HCT116 (cell line): ENCODE measurements at regions not wholly inside any gene's neighbourhood (a gene's known extent, or its start where the extent isn't known, plus 50 kb on each side); places are given as distances from the start of the nearest gene placed in this dataset.

Experiments
- ATAC-seq: fragments of 200-7000 bp; cut with Tn5 transposase; 2 replicates; pipeline ENCODE4 v1.9.1; 2020; ENCODE audit warnings: mild to moderate bottlenecking, moderate library complexity
- BruUV-seq: library from RNA; stranded (reverse); fragments of 400-500 nt; replicated peaks from 2 replicates; lab custom pipeline; 2021; lab: Mats Ljungman, UMichigan
- CTCF ChIA-PET: fragments of 300-600 bp; sonication (Branson Sonifier 250); formaldehyde crosslinking; loops from one replicate; lab custom pipeline; 2021; ENCODE audit warnings: antibody characterized with exemption; lab: Charles Lee
- POLR2A ChIA-PET: fragments of 300-600, 350-600 bp; sonication (Branson Sonifier 250); formaldehyde crosslinking; loops from one replicate; lab custom pipeline; 2021; ENCODE audit warnings: antibody characterized with exemption; lab: Charles Lee
- RAD21 ChIA-PET, 2 experiments: fragments of 300-600 bp; sonication (Branson Sonifier 250); formaldehyde crosslinking; loops; one replicate each; lab custom pipeline; 2023; ENCODE audit warnings: low total read pairs in 2 of 2; ENCODE audit not compliant: uncharacterized antibody in 2 of 2, unreplicated experiment in 2 of 2, low non-redundant PET in 1 of 2; lab: Charles Lee
- DNase-seq: peaks from one replicate; pipeline ENCODE4 v3.0.0-alpha.2; 2010; ENCODE audit warnings: low read depth, low spot score
- H2AFZ ChIP-seq: fragments of 200-600 bp; shearing (Covaris generic), sonication (generic); 2 replicates; pipeline ENCODE4 v1.6.1; 2017; ENCODE audit warnings: low read depth, mixed run types, mixed read lengths, antibody characterized with exemption, low read length; ENCODE audit not compliant: poor library complexity, severe bottlenecking
- H3K27ac ChIP-seq: 2 replicates; pipeline ENCODE4 v1.5.1; 2012; ENCODE audit warnings: low read depth, low read length
- H3K27me3 ChIP-seq: fragments of 200-600 bp; sonication (generic); 2 replicates; pipeline ENCODE4 v1.6.1; 2016; ENCODE audit warnings: mixed run types, low read length, mixed read lengths; ENCODE audit not compliant: insufficient read depth
- H3K36me3 ChIP-seq, 2 experiments: fragments of 200-500 bp in 1 of 2; fragments of 200-600 bp in 1 of 2; sonication (Bioruptor generic) in 1 of 2; sonication (generic) in 1 of 2; 2 replicates each; pipeline versions ENCODE4 v1.5.1 to v1.6.1; 2014 to 2016; ENCODE audit warnings: low read length in 2 of 2, inconsistent platforms in 1 of 2, mixed read lengths in 1 of 2, mixed run types in 1 of 2; ENCODE audit not compliant: insufficient read depth in 2 of 2, control insufficient read depth in 1 of 2
- H3K4me1 ChIP-seq, 2 experiments: fragments of 200-600 bp in 1 of 2; sonication (generic) in 1 of 2; 2 replicates each; pipeline versions ENCODE4 v1.5.1 to v1.6.1; 2012 to 2017; ENCODE audit warnings: low read length in 2 of 2, inconsistent platforms in 1 of 2, mild to moderate bottlenecking in 1 of 2, mixed read lengths in 1 of 2, mixed run types in 1 of 2, moderate library complexity in 1 of 2; ENCODE audit not compliant: insufficient read depth in 2 of 2, control insufficient read depth in 1 of 2
- H3K4me2 ChIP-seq: fragments of 200-600 bp; sonication (generic); 2 replicates; pipeline ENCODE4 v1.6.1; 2017; ENCODE audit warnings: mixed run types, low read length, mixed read lengths
- H3K4me3 ChIP-seq, 2 experiments: fragments of 200-600 bp in 1 of 2; sonication (generic) in 1 of 2; replicated peaks in 1 of 2; 2 replicates each; pipeline ENCODE4 v1.5.1; 2011 to 2016; ENCODE audit warnings: low read length in 2 of 2, control low read depth in 1 of 2, low read depth in 1 of 2, mild to moderate bottlenecking in 1 of 2, mixed read lengths in 1 of 2, mixed run types in 1 of 2
- H3K79me2 ChIP-seq: fragments of 200-600 bp; sonication (generic); 2 replicates; pipeline ENCODE4 v1.6.1; 2017; ENCODE audit warnings: mild to moderate bottlenecking, mixed run types, low read length, moderate library complexity, mixed read lengths; ENCODE audit not compliant: insufficient read depth
- H3K9ac ChIP-seq: fragments of 200-600 bp; sonication (generic); 2 replicates; pipeline ENCODE4 v1.6.1; 2016; ENCODE audit warnings: low read length, mixed read lengths
- H3K9me2 ChIP-seq: fragments of 200-600 bp; sonication (generic), shearing (Covaris generic); 2 replicates; pipeline ENCODE4 v1.6.1; 2017; ENCODE audit warnings: mixed run types, mild to moderate bottlenecking, moderate library complexity; ENCODE audit not compliant: insufficient read depth
- H3K9me3 ChIP-seq, 2 experiments: fragments of 200-500 bp in 1 of 2; fragments of 200-600 bp in 1 of 2; sonication (Bioruptor generic) in 1 of 2; sonication (generic) in 1 of 2; 2 replicates each; pipeline ENCODE4 v1.6.1; 2014 to 2017; ENCODE audit warnings: low read length in 2 of 2, mixed read lengths in 2 of 2, inconsistent platforms in 1 of 2, low read depth in 1 of 2, mild to moderate bottlenecking in 1 of 2, mixed run types in 1 of 2, moderate library complexity in 1 of 2; ENCODE audit not compliant: control insufficient read depth in 1 of 2, insufficient read depth in 1 of 2
- H4K20me1 ChIP-seq: fragments of 200-600 bp; sonication (generic), shearing (Covaris generic); 2 replicates; pipeline ENCODE4 v1.6.1; 2017; ENCODE audit warnings: mixed run types, mild to moderate bottlenecking, moderate library complexity; ENCODE audit not compliant: insufficient read depth
- ATF3 ChIP-seq: IDR thresholded peaks from 2 replicates; pipeline ENCODE4 v1.6.1; 2012
- CEBPB ChIP-seq: IDR thresholded peaks from 2 replicates; pipeline ENCODE4 v1.6.1; 2012; ENCODE audit warnings: low read depth
- CTCF ChIP-seq, 3 experiments: fragments of 200-600 bp in 1 of 3; sonication (generic) in 1 of 3; IDR thresholded peaks in 2 of 3; conservative IDR thresholded peaks in 1 of 3; 2 replicates each; pipeline ENCODE4 v1.5.1; 2012 to 2017; ENCODE audit warnings: low read depth in 2 of 3, low read length in 2 of 3, antibody characterized with exemption in 1 of 3, borderline replicate concordance in 1 of 3, control low read depth in 1 of 3, mild to moderate bottlenecking in 1 of 3, mixed read lengths in 1 of 3, mixed run types in 1 of 3, moderate library complexity in 1 of 3; ENCODE audit not compliant: insufficient read depth in 1 of 3
- EGR1 ChIP-seq: IDR thresholded peaks from 2 replicates; pipeline ENCODE4 v1.6.1; 2012; ENCODE audit warnings: low read depth
- ELF1 ChIP-seq: IDR thresholded peaks from 2 replicates; pipeline ENCODE4 v1.6.1; 2012; ENCODE audit warnings: low read depth, borderline replicate concordance
- EZH2 ChIP-seq: fragments of 200-600 bp; sonication (generic); IDR thresholded peaks from 2 replicates; pipeline ENCODE4 v1.6.1; 2017; ENCODE audit warnings: antibody characterized with exemption, mixed run types
- FOSL1 ChIP-seq: IDR thresholded peaks from 2 replicates; pipeline ENCODE4 v1.6.1; 2012; ENCODE audit warnings: low read depth
- JUND ChIP-seq: IDR thresholded peaks from 2 replicates; pipeline ENCODE4 v1.6.1; 2012
- MAX ChIP-seq: IDR thresholded peaks from 2 replicates; pipeline ENCODE4 v1.6.1; 2012
- POLR2AphosphoS5 ChIP-seq: IDR thresholded peaks from 2 replicates; pipeline ENCODE4 v1.6.1; 2011; ENCODE audit warnings: mild to moderate bottlenecking, low read depth, low read length, moderate library complexity
- RAD21 ChIP-seq: IDR thresholded peaks from 2 replicates; pipeline ENCODE4 v1.6.1; 2012; ENCODE audit warnings: low read depth, mild to moderate bottlenecking
- REST ChIP-seq: IDR thresholded peaks from 2 replicates; pipeline ENCODE4 v1.6.1; 2012; ENCODE audit warnings: low read depth
- SIN3A ChIP-seq: IDR thresholded peaks from 2 replicates; pipeline ENCODE4 v1.6.1; 2012; ENCODE audit warnings: low read depth
- SP1 ChIP-seq: IDR thresholded peaks from 2 replicates; pipeline ENCODE4 v1.6.1; 2012; ENCODE audit warnings: low read depth
- SRF ChIP-seq: IDR thresholded peaks from 2 replicates; pipeline ENCODE4 v1.6.1; 2012; ENCODE audit warnings: low read depth
- TCF7L2 ChIP-seq: IDR thresholded peaks from 2 replicates; pipeline ENCODE4 v1.7.0; 2011; ENCODE audit warnings: borderline replicate concordance, inconsistent platforms; ENCODE audit not compliant: insufficient read depth, insufficient read length; ENCODE audit errors: extremely low read depth
- YY1 ChIP-seq: IDR thresholded peaks from 2 replicates; pipeline ENCODE4 v1.6.1; 2011; ENCODE audit warnings: low read length, low read depth, moderate library complexity, mild to moderate bottlenecking; ENCODE audit not compliant: insufficient replicate concordance; ENCODE audit errors: extremely low read depth
- ZBTB33 ChIP-seq: IDR thresholded peaks from 2 replicates; pipeline ENCODE4 v1.6.1; 2011; ENCODE audit warnings: mild to moderate bottlenecking, low read length, moderate library complexity; ENCODE audit not compliant: insufficient replicate concordance; ENCODE audit errors: extremely low read depth
- ZFX ChIP-seq: fragments of 450-650 bp; IDR thresholded peaks from 2 replicates; pipeline ENCODE4 v1.6.1; 2017
- ZNF274 ChIP-seq: fragments of 200-500 bp; sonication (Bioruptor generic); IDR thresholded peaks from 2 replicates; pipeline ENCODE4 v1.6.1; 2014; ENCODE audit warnings: mild to moderate bottlenecking, low read depth, low read length, inconsistent platforms
- intact Hi-C: fragments of 100-400 bp; cut with micrococcal nuclease; formaldehyde crosslinking; loops from 2 replicates; pipeline ENCODE4 v1.10.0; 2022

GRCh38 chr2:199627417-199627816 is 169.7 kb upstream of the SATB2 start:
- no peak for DNase-seq
- H3K9me2 ChIP-seq, result no peaks in the 10 kb centered on the region

More at GRCh38 chr2:199627417-199627816, 169.7 kb upstream of the SATB2 start:
- no peaks in the 10 kb centered on the region for H3K36me3 ChIP-seq
- H3K4me2 ChIP-seq, result no peak overlapping the region
- H3K27ac ChIP-seq, result no peak overlapping the region
- H3K4me3 ChIP-seq, result no peak overlapping the region
- intact Hi-C loops, result no loop called here
- POLR2A ChIA-PET, result no interaction called here
- H3K79me2 ChIP-seq, result no peaks in the 10 kb centered on the region
- TF ChIP-seq ZBTB33 (no peak), ZNF274 (no peak), EZH2 (no peak), SP1 (no peak), SRF (no peak), CTCF (IDR thresholded peaks at IDR 0.05 in 2 of 3, conservative IDR thresholded peaks at IDR 0.05 in 1 of 3; ENCODE audit: borderline replicate concordance in 1 of 3, insufficient read depth in 1 of 3, low read depth in 2 of 3, low read length in 2 of 3) (no peak), CEBPB (no peak), REST (no peak), ATF3 (no peak), TCF7L2 (no peak), JUND (no peak), SIN3A (no peak), RAD21 (no peak), YY1 (no peak), POLR2AphosphoS5 (no peak), ZFX (no peak), FOSL1 (no peak), ELF1 (no peak), MAX (no peak), EGR1 (no peak)
- H2AFZ ChIP-seq, result no peak overlapping the region
- no peaks in the 10 kb centered on the region for H3K4me1 ChIP-seq
- H3K9me3 ChIP-seq, result no peaks in the 10 kb centered on the region
- RAD21 ChIA-PET, result no interaction called here
- CTCF ChIA-PET, result no interaction called here
- no peak overlapping the region for H3K9ac ChIP-seq
- no peaks in the 10 kb centered on the region for H4K20me1 ChIP-seq
- no peak for ATAC-seq
- BruUV-seq, result no TSS peak
- peaks cover 5% of the 10 kb centered on the region for H3K27me3 ChIP-seq
